ENCODE measurements at regions not wholly inside any gene's neighbourhood (a gene's known extent, or its start where the extent isn't known, plus 50 kb on each side); places are given as distances from the start of the nearest gene placed in this dataset.

GRCh38 chr16:76985392-76986045 is 205.5 kb upstream of the MON1B start:
- Histone ChIP-seq H3K9ac (ENCODE audit: low read length) (no peak overlapping the region), H3K36me3 (ENCODE audit: insufficient read depth, low read length) (no peaks in the 10 kb centered on the region), H2AFZ (ENCODE audit: low read length) (no peak overlapping the region), H4K20me1 (ENCODE audit: insufficient read depth, low read length) (no peaks in the 10 kb centered on the region), H3K4me2 (ENCODE audit: low read length) (no peak overlapping the region), H3K9me3 (ENCODE audit: low read length) (0 out of 2 replicates have a peak, but pooled peaks cover 2% of the 10 kb centered on the region), H3F3A (ENCODE audit: insufficient read depth, low read length) (no peaks in the 10 kb centered on the region), H3K4me1 (ENCODE audit: insufficient read depth, low read length, severe bottlenecking) (no peaks in the 10 kb centered on the region), H3K9me2 (ENCODE audit: low read depth, low read length) (no peaks in the 10 kb centered on the region), H3K4me3 (ENCODE audit: low read depth, low read length, poor library complexity, severe bottlenecking) (no peak overlapping the region), H3K79me2 (ENCODE audit: insufficient read depth, low read length) (no peaks in the 10 kb centered on the region), H3K27me3 (ENCODE audit: insufficient read depth, low read length) (no peaks in the 10 kb centered on the region), H3K27ac (ENCODE audit: low read depth, low read length, poor library complexity, severe bottlenecking) (no peak overlapping the region)
- TF ChIP-seq, protein P1, sequence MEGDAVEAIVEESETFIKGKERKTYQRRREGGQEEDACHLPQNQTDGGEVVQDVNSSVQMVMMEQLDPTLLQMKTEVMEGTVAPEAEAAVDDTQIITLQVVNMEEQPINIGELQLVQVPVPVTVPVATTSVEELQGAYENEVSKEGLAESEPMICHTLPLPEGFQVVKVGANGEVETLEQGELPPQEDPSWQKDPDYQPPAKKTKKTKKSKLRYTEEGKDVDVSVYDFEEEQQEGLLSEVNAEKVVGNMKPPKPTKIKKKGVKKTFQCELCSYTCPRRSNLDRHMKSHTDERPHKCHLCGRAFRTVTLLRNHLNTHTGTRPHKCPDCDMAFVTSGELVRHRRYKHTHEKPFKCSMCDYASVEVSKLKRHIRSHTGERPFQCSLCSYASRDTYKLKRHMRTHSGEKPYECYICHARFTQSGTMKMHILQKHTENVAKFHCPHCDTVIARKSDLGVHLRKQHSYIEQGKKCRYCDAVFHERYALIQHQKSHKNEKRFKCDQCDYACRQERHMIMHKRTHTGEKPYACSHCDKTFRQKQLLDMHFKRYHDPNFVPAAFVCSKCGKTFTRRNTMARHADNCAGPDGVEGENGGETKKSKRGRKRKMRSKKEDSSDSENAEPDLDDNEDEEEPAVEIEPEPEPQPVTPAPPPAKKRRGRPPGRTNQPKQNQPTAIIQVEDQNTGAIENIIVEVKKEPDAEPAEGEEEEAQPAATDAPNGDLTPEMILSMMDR (IDR thresholded peaks at IDR 0.05; ENCODE audit: low read length): no peak
- TF ChIP-seq EZH2 (IDR thresholded peaks at IDR 0.05; ENCODE audit: borderline replicate concordance, low read length): no peak

- Histone ChIP-seq H3K4me3 (ENCODE audit: low read depth, low read length, poor library complexity, severe bottlenecking) (no peak overlapping the region), H3K4me2 (ENCODE audit: low read length) (no peak overlapping the region), H3K27ac (ENCODE audit: low read depth, low read length, poor library complexity, severe bottlenecking) (no peak overlapping the region), H3F3A (ENCODE audit: insufficient read depth, low read length) (no peaks in the 10 kb centered on the region), H3K9me2 (ENCODE audit: low read depth, low read length) (no peaks in the 10 kb centered on the region), H3K9me3 (ENCODE audit: low read length) (0 out of 2 replicates have a peak, but pooled peaks cover 2% of the 10 kb centered on the region), H2AFZ (ENCODE audit: low read length) (no peak overlapping the region), H4K20me1 (ENCODE audit: insufficient read depth, low read length) (no peaks in the 10 kb centered on the region), H3K27me3 (ENCODE audit: insufficient read depth, low read length) (no peaks in the 10 kb centered on the region), H3K79me2 (ENCODE audit: insufficient read depth, low read length) (no peaks in the 10 kb centered on the region), H3K4me1 (ENCODE audit: insufficient read depth, low read length, severe bottlenecking) (no peaks in the 10 kb centered on the region), H3K36me3 (ENCODE audit: insufficient read depth, low read length) (no peaks in the 10 kb centered on the region), H3K9ac (ENCODE audit: low read length) (no peak overlapping the region)
- TF ChIP-seq, protein P1 (IDR thresholded peaks at IDR 0.05; ENCODE audit: low read length): no peak
These were observed 202.5 kb upstream of the MON1B start for GRCh38 chr16:76988526-76988925.

- no peak overlapping the region for H3K4me3 ChIP-seq (ENCODE audit: low read depth, low read length, poor library complexity, severe bottlenecking)
- H3K79me2 ChIP-seq (ENCODE audit: insufficient read depth, low read length): no peaks in the 10 kb centered on the region
- no peak for TF ChIP-seq EZH2 (IDR thresholded peaks at IDR 0.05; ENCODE audit: borderline replicate concordance, low read length)
- TF ChIP-seq, protein P1 (IDR thresholded peaks at IDR 0.05; ENCODE audit: low read length): no peak
- H3K9ac ChIP-seq (ENCODE audit: low read length): no peak overlapping the region
- no peaks in the 10 kb centered on the region for H4K20me1 ChIP-seq (ENCODE audit: insufficient read depth, low read length)
- H3K9me3 ChIP-seq (ENCODE audit: low read length): no peaks in the 10 kb centered on the region
- H3K4me1 ChIP-seq (ENCODE audit: insufficient read depth, low read length, severe bottlenecking): no peaks in the 10 kb centered on the region
- no peak overlapping the region for H2AFZ ChIP-seq (ENCODE audit: low read length)
- no peaks in the 10 kb centered on the region for H3K9me2 ChIP-seq (ENCODE audit: low read depth, low read length)
- no peaks in the 10 kb centered on the region for H3K27me3 ChIP-seq (ENCODE audit: insufficient read depth, low read length)
- H3K4me2 ChIP-seq (ENCODE audit: low read length): no peak overlapping the region
- H3K36me3 ChIP-seq (ENCODE audit: insufficient read depth, low read length): no peaks in the 10 kb centered on the region
- H3K27ac ChIP-seq (ENCODE audit: low read depth, low read length, poor library complexity, severe bottlenecking): no peak overlapping the region
- H3F3A ChIP-seq (ENCODE audit: insufficient read depth, low read length): no peaks in the 10 kb centered on the region
These were observed 188.3 kb upstream of the MON1B start for GRCh38 chr16:77002644-77003043.

All from OCI-LY1 (cell line).